Liver (tissue), 8 donors: ENCODE measurements at regions not wholly inside any gene's neighbourhood (a gene's known extent, or its start where the extent isn't known, plus 50 kb on each side); places are given as distances from the start of the nearest gene placed in this dataset.

ENCODE experiments used
- DNase-seq: peaks from one replicate; pipeline ENCODE4 v3.0.0-alpha.2; 2017; ENCODE audit warnings: low spot score
- H3K27ac ChIP-seq, 2 donors: one replicate each; pipeline ENCODE4 v1.7.0; 2013; ENCODE audit warnings: inconsistent platforms in 2 of 2, low read length in 2 of 2, control low read depth in 1 of 2, low read depth in 1 of 2, mild to moderate bottlenecking in 1 of 2
- H3K27me3 ChIP-seq, 4 donors: one replicate each; pipeline versions ENCODE4 v1.6.1 to v1.7.0; 2013; ENCODE audit warnings: low read length in 3 of 4, inconsistent platforms in 1 of 4, mild to moderate bottlenecking in 1 of 4, moderate library complexity in 1 of 4; ENCODE audit not compliant: control insufficient read depth in 4 of 4, insufficient read depth in 4 of 4
- H3K36me3 ChIP-seq, 4 donors: one replicate each; pipeline versions ENCODE4 v1.6.1 to v1.7.0; 2013; ENCODE audit warnings: low read length in 3 of 4, mild to moderate bottlenecking in 3 of 4, low read depth in 1 of 4, moderate library complexity in 1 of 4; ENCODE audit not compliant: control insufficient read depth in 4 of 4, insufficient read depth in 3 of 4
- H3K4me1 ChIP-seq, 4 donors: one replicate each; pipeline versions ENCODE4 v1.6.1 to v1.7.0; 2013; ENCODE audit warnings: low read length in 3 of 4, mild to moderate bottlenecking in 3 of 4, moderate library complexity in 1 of 4; ENCODE audit not compliant: control insufficient read depth in 4 of 4, insufficient read depth in 4 of 4
- H3K4me3 ChIP-seq, 3 donors: one replicate each; pipeline versions ENCODE4 v1.6.1 to v1.7.0; 2013; ENCODE audit warnings: low read length in 3 of 3, control low read depth in 1 of 3, low read depth in 1 of 3, mild to moderate bottlenecking in 1 of 3
- H3K9ac ChIP-seq, 2 donors: one replicate each; pipeline ENCODE4 v1.7.0; 2013; ENCODE audit warnings: low read length in 2 of 2, mild to moderate bottlenecking in 2 of 2, moderate library complexity in 2 of 2, control low read depth in 1 of 2, low read depth in 1 of 2
- H3K9me3 ChIP-seq, 4 donors: one replicate each; pipeline versions ENCODE4 v1.6.1 to v1.7.0; 2013; ENCODE audit warnings: low read length in 3 of 4; ENCODE audit not compliant: control insufficient read depth in 4 of 4
- ATF3 ChIP-seq: IDR thresholded peaks from 2 replicates; pipeline ENCODE4 v1.6.1; 2016; ENCODE audit warnings: antibody characterized with exemption
- CTCF ChIP-seq: fragments of 150-350 bp; IDR thresholded peaks from 2 replicates; pipeline ENCODE4 v1.5.1; 2017; ENCODE audit warnings: improper control_type of control experiment, low read depth, low read length; ENCODE audit not compliant: missing input control
- FOXA1 ChIP-seq: IDR thresholded peaks from 2 replicates; pipeline ENCODE4 v1.6.1; 2016; ENCODE audit warnings: antibody characterized with exemption
- GABPA ChIP-seq, 2 donors: IDR thresholded peaks in 1 of 2; conservative IDR thresholded peaks in 1 of 2; 2 replicates each; pipeline ENCODE4 v1.6.1; 2016; ENCODE audit warnings: antibody characterized with exemption in 2 of 2, mild to moderate bottlenecking in 1 of 2, moderate library complexity in 1 of 2
- HNF4A ChIP-seq, 2 donors: conservative IDR thresholded peaks; 2 replicates each; pipeline ENCODE4 v1.6.1; 2016; ENCODE audit warnings: antibody characterized with exemption in 2 of 2, mild to moderate bottlenecking in 2 of 2
- JUND ChIP-seq, 2 donors: IDR thresholded peaks; 2 replicates each; pipeline ENCODE4 v1.6.1; 2016; ENCODE audit warnings: antibody characterized with exemption in 2 of 2
- MAX ChIP-seq: IDR thresholded peaks from 2 replicates; pipeline ENCODE4 v1.6.1; 2016; ENCODE audit warnings: antibody characterized with exemption
- NR2F2 ChIP-seq: IDR thresholded peaks from 2 replicates; pipeline ENCODE4 v1.6.1; 2016; ENCODE audit warnings: antibody characterized with exemption
- REST ChIP-seq: IDR thresholded peaks from 2 replicates; pipeline ENCODE4 v1.6.1; 2016; ENCODE audit warnings: antibody characterized with exemption, mild to moderate bottlenecking
- RXRA ChIP-seq, 2 donors: IDR thresholded peaks; 2 replicates each; pipeline ENCODE4 v1.6.1; 2017 to 2018; ENCODE audit warnings: antibody characterized with exemption in 2 of 2, mild to moderate bottlenecking in 1 of 2
- WGBS: extraction: QIAGEN DNeasy Blood & Tissue Kit; methylation state at CpG from one replicate; pipeline ENCODE4 v1.1.7; 2013; 5-methylcytosine and 5-hydroxymethylcytosine counted together
- donor health status: healthy.
- donor health status: healthy.
- donor health status: healthy.
- donor health status: healthy.
- donor health status: healthy.

GRCh38 chr5:112685931-112686330, 51.8 kb upstream of the APC start (continued):
- TF ChIP-seq CTCF (no peak), GABPA (IDR thresholded peaks at IDR 0.05 in 1 of 2, conservative IDR thresholded peaks at IDR 0.05 in 1 of 2) (no peak)

GRCh38 chr5:112686675-112687074, 51.0 kb upstream of the APC start:
- Histone ChIP-seq H3K9me3 (peaks cover 0 to 7% (median 0%) of the 10 kb centered on the region in 4 donors), H3K4me1 (no peaks in the 10 kb centered on the region), H3K4me3 (no peak overlapping the region), H3K27me3 (no peaks in the 10 kb centered on the region), H3K9ac (no peak overlapping the region), H3K27ac (no peak overlapping the region), H3K36me3 (no peaks in the 10 kb centered on the region)
- 94% methylated on average over 2 of the region's 2 CpGs for WGBS
- TF ChIP-seq REST = no peak
- TF ChIP-seq FOXA1 = no peak
- no peak for TF ChIP-seq CTCF
- no peak for TF ChIP-seq NR2F2
- no peak for TF ChIP-seq HNF4A (conservative IDR thresholded peaks at IDR 0.05)
- no peak for DNase-seq

GRCh38 chr5:112687306-112687705, 50.4 kb upstream of the APC start:
- Histone ChIP-seq H3K27me3 (no peaks in the 10 kb centered on the region), H3K4me1 (no peaks in the 10 kb centered on the region), H3K4me3 (no peak overlapping the region), H3K36me3 (no peaks in the 10 kb centered on the region), H3K9ac (no peak overlapping the region), H3K9me3 (peaks cover 0 to 7% (median 0%) of the 10 kb centered on the region in 4 donors), H3K27ac (no peak overlapping the region)
- TF ChIP-seq JUND (IDR thresholded peaks at IDR 0.05) (no peak), RXRA (IDR thresholded peaks at IDR 0.05) (no peak), ATF3 (no peak), MAX (no peak)
- DNase-seq = no peak
